ENCODE measurements at regions not wholly inside any gene's neighbourhood (a gene's known extent, or its start where the extent isn't known, plus 50 kb on each side); places are given as distances from the start of the nearest gene placed in this dataset.

DNA sequence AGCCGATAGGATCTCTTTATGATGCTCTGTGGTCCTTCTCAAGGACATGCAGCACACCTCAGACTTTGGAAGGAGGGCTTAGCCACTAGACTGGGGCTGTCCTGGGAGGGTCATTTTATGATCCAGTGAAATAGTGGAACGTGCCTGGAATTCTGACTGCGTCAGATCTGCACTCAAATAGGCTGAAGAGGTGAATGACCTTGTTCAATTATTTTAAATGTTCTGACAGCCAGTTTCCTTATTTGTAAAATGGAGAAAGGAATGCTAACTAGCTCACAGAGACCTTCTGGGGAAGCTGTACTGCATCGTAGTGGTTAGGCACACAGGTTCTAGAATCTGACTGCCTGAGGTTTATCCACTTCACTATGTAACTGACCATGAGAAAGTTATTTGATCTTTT, 587.5 kb downstream of the MAFB start:
- no peaks in the 10 kb centered on the region for H3K9me3 ChIP-seq
- H3K4me3 ChIP-seq (ENCODE audit: low read depth in 1 of 2, low read length in 1 of 2), result no peak overlapping the region
- H3K27me3 ChIP-seq, result no peaks in the 10 kb centered on the region
- H3K36me3 ChIP-seq, result no peaks in the 10 kb centered on the region
- TF ChIP-seq, protein P1, sequence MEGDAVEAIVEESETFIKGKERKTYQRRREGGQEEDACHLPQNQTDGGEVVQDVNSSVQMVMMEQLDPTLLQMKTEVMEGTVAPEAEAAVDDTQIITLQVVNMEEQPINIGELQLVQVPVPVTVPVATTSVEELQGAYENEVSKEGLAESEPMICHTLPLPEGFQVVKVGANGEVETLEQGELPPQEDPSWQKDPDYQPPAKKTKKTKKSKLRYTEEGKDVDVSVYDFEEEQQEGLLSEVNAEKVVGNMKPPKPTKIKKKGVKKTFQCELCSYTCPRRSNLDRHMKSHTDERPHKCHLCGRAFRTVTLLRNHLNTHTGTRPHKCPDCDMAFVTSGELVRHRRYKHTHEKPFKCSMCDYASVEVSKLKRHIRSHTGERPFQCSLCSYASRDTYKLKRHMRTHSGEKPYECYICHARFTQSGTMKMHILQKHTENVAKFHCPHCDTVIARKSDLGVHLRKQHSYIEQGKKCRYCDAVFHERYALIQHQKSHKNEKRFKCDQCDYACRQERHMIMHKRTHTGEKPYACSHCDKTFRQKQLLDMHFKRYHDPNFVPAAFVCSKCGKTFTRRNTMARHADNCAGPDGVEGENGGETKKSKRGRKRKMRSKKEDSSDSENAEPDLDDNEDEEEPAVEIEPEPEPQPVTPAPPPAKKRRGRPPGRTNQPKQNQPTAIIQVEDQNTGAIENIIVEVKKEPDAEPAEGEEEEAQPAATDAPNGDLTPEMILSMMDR (IDR thresholded peaks at IDR 0.05), result no peak
- H3K4me1 ChIP-seq (ENCODE audit: control insufficient read depth in 1 of 2, insufficient read depth in 1 of 2, low read depth in 1 of 2, low read length in 1 of 2), result no peaks in the 10 kb centered on the region
- no peak overlapping the region for H3K27ac ChIP-seq

DNA sequence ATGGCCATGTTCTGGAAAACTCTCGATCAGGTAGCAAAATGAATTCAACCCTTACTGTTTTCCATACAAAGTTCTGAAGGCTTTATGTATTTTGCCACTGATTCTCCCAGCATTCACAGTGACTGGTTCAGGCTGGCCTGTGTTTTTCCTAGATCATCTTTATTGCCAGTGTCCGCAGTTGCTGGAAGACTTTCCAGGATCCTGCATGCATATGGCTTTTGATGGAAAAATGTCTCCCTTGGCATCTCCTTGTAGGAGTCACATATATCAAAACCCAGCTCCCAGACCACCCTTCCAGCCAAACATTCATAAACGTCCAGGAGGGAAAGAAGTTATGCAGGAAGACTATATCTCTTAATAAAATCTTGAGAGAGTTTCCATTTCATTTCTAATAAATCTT, 588.8 kb downstream of the MAFB start:
- H3K4me3 ChIP-seq (ENCODE audit: low read depth in 1 of 2, low read length in 1 of 2), result no peak overlapping the region
- H3K27ac ChIP-seq, result no peak overlapping the region
- TF ChIP-seq, protein P1 (IDR thresholded peaks at IDR 0.05), result no peak
- H3K4me1 ChIP-seq (ENCODE audit: control insufficient read depth in 1 of 2, insufficient read depth in 1 of 2, low read depth in 1 of 2, low read length in 1 of 2), result no peaks in the 10 kb centered on the region
- H3K36me3 ChIP-seq, result no peaks in the 10 kb centered on the region
- H3K9me3 ChIP-seq, result no peaks in the 10 kb centered on the region
- H3K27me3 ChIP-seq, result no peaks in the 10 kb centered on the region

DNA sequence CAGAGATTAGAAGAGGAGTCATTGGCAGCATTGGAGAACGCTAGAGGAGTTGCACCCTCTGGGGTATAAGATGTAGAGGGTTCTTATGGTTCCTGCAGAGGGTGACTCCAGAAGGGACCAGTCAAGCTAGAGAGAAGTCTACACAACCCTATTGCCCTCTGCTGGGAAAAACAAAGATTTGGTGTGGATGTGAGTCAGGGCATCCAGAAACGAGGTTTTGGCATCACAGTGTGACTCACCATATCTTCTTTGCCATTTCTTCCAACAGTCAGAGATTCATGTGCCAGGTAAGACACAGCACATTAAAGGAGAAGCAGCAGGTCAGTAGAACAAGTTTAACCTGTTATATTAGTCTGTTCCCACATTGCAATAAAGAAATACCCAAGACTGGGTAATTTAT, 598.8 kb downstream of the MAFB start:
- H3K9me3 ChIP-seq, result no peaks in the 10 kb centered on the region

DNA sequence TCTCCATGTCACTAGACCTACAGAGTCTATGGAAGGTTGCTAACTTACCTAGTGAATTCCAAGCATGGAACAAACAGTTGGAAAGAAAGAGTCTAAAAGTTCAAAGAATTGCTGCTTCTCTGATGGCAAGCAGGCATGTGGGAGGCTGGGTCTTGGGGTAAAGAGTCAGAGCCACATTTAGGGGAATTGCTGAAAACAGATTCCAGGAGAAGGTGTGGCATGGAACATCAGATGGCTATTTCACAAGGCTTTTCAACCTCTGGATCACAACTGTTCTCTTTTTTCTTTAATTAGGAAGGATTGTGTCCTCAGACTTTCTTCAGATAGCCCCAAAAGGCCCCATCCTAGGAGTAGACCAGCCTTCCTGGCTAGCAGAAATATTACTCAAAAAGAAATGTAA, 601.5 kb downstream of the MAFB start:
- Histone ChIP-seq H3K27ac (no peak overlapping the region), H3K4me1 (ENCODE audit: control insufficient read depth in 1 of 2, insufficient read depth in 1 of 2, low read depth in 1 of 2, low read length in 1 of 2) (no peaks in the 10 kb centered on the region), H3K9me3 (no peaks in the 10 kb centered on the region), H3K4me3 (ENCODE audit: low read depth in 1 of 2, low read length in 1 of 2) (no peak overlapping the region), H3K27me3 (no peaks in the 10 kb centered on the region), H3K36me3 (no peaks in the 10 kb centered on the region)
- TF ChIP-seq, protein P1 (IDR thresholded peaks at IDR 0.05), result no peak

More for the DNA sequence above, 598.8 kb downstream of the MAFB start:
- H3K4me1 ChIP-seq (ENCODE audit: control insufficient read depth in 1 of 2, insufficient read depth in 1 of 2, low read depth in 1 of 2, low read length in 1 of 2), result no peaks in the 10 kb centered on the region
- H3K27me3 ChIP-seq, result no peaks in the 10 kb centered on the region
- no peaks in the 10 kb centered on the region for H3K36me3 ChIP-seq
- no peak overlapping the region for H3K4me3 ChIP-seq (ENCODE audit: low read depth in 1 of 2, low read length in 1 of 2)
- H3K27ac ChIP-seq, result no peak overlapping the region
- TF ChIP-seq, protein P1 (IDR thresholded peaks at IDR 0.05), result no peak

DNA sequence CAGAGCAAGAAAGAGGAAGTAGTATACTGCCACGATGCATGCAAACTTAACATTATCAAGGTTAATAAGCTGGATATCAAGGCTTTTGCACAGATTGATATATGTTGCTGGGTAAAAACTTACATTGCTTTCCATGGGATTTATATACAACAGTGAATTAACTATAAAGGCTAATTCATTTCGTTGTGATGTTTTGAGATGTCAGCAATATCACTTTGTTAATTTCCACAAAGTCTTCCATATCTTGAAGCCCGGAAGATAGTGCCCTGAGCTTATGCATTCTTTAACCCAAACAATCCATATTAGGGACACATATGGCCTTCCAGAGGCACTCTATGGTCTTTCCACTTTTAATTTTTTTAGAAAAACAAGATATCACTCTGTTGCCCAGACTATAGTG, 603.5 kb downstream of the MAFB start:
- Histone ChIP-seq H3K27me3 (no peaks in the 10 kb centered on the region), H3K27ac (no peak overlapping the region), H3K4me1 (ENCODE audit: control insufficient read depth in 1 of 2, insufficient read depth in 1 of 2, low read depth in 1 of 2, low read length in 1 of 2) (no peaks in the 10 kb centered on the region), H3K9me3 (no peaks in the 10 kb centered on the region), H3K36me3 (no peaks in the 10 kb centered on the region), H3K4me3 (ENCODE audit: low read depth in 1 of 2, low read length in 1 of 2) (no peak overlapping the region)
- TF ChIP-seq, protein P1 (IDR thresholded peaks at IDR 0.05), result no peak

DNA sequence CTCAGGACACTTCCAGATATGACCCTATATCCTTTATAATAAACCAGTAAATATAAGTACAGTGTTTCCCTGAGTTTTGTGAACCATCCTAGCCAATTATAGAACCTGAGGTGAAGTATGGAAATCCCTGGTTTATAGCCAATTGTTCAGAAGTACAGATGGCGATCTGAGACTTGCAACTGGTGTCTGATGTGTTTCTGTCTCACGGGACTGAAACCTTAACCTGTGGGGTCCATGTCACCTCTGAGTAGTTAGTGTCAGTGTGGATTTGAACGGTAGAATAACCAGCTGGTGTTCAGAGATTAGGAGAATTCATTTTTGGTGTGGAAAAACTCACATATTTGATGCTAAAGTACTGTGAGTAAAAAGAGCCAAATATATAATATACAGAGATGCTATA, 606.6 kb downstream of the MAFB start:
- Histone ChIP-seq H3K27ac (no peak overlapping the region), H3K4me1 (ENCODE audit: control insufficient read depth in 1 of 2, insufficient read depth in 1 of 2, low read depth in 1 of 2, low read length in 1 of 2) (no peaks in the 10 kb centered on the region), H3K36me3 (no peaks in the 10 kb centered on the region), H3K27me3 (no peaks in the 10 kb centered on the region), H3K4me3 (ENCODE audit: low read depth in 1 of 2, low read length in 1 of 2) (no peak overlapping the region), H3K9me3 (no peaks in the 10 kb centered on the region)
- TF ChIP-seq, protein P1 (IDR thresholded peaks at IDR 0.05), result no peak

All from neutrophil (primary cell).